Muscle of leg (tissue), 3 donors: ENCODE measurements at regions not wholly inside any gene's neighbourhood (a gene's known extent, or its start where the extent isn't known, plus 50 kb on each side); places are given as distances from the start of the nearest gene placed in this dataset.

Source experiments
- DNase-seq: peaks from one replicate; pipeline ENCODE4 v3.0.0; 2013
- H3K27ac ChIP-seq: one replicate; pipeline ENCODE4 v1.5.1; 2013; ENCODE audit warnings: mild to moderate bottlenecking, low read length, control low read depth
- H3K27me3 ChIP-seq: one replicate; pipeline ENCODE4 v1.6.1; 2013; ENCODE audit warnings: low read length; ENCODE audit not compliant: control insufficient read depth, insufficient read depth
- H3K36me3 ChIP-seq: one replicate; pipeline ENCODE4 v1.6.1; 2013; ENCODE audit warnings: low read length; ENCODE audit not compliant: control insufficient read depth, insufficient read depth
- H3K4me1 ChIP-seq: one replicate; pipeline ENCODE4 v1.6.1; 2013; ENCODE audit warnings: low read length; ENCODE audit not compliant: control insufficient read depth, insufficient read depth
- H3K4me3 ChIP-seq: one replicate; pipeline ENCODE4 v1.5.1; 2013; ENCODE audit warnings: low read length, control low read depth
- H3K9me3 ChIP-seq: replicated peaks from 2 replicates; pipeline ENCODE4 v1.6.1; 2013; ENCODE audit warnings: low read depth, low read length; ENCODE audit not compliant: control insufficient read depth
- WGBS: methylation state at CpG from one replicate; pipeline ENCODE4 v1.1.5; 2013; ENCODE audit warnings: missing lambda C conversion rate; ENCODE audit not compliant: insufficient coverage; 5-methylcytosine and 5-hydroxymethylcytosine counted together

DNA sequence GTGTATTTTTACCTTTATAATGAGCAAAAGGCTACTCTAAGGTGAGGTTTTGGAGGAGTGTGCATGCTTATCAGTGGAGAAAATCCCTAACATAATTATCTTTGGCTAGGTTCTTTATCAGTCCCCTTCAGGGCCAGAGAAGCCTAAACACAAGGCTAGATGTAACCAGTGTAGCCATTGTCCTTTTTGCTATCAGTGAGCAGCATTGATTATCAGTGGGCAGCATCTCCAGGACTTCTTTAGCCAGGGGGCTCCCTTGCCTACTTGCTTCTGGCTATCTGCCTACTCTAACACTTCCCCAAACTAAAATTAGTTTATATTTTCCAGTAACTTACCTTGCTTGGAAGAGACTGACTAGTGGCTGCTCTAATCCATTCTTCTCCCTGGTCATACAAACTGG, 595.6 kb downstream of the TRAM1L1 start:
- no peaks in the 10 kb centered on the region for H3K9me3 ChIP-seq
- H3K27me3 ChIP-seq: no peaks in the 10 kb centered on the region

DNA sequence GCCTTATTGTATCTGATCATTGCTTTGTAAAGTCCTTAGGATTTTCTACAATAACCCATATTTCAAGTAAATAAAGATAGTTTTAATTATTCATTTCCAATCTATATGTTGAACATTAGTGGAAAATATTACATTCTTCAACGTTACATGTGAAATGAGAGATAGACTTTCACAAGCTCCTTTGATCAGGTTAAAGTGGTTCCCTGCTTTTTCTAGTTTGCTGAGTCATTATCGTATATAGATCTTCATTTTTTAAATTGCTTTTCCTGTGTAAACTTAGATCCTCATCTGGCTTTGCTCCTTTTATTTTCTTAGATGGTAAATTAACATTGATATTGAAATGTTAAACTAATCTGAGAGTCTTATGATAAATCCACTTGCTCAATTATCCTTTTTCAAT, 599.0 kb downstream of the TRAM1L1 start:
- DNase-seq: no peak
- Histone ChIP-seq H3K4me1 (no peaks in the 10 kb centered on the region), H3K27me3 (no peaks in the 10 kb centered on the region), H3K4me3 (no peak overlapping the region), H3K27ac (no peak overlapping the region), H3K36me3 (no peaks in the 10 kb centered on the region), H3K9me3 (no peaks in the 10 kb centered on the region)
- no CpG with 5 or more reads among the region's 2 CpGs for WGBS

More for the DNA sequence above, 595.6 kb downstream of the TRAM1L1 start:
- Histone ChIP-seq H3K36me3 (no peaks in the 10 kb centered on the region), H3K4me3 (no peak overlapping the region), H3K4me1 (no peaks in the 10 kb centered on the region), H3K27ac (no peak overlapping the region)
- DNase-seq: no peak

DNA sequence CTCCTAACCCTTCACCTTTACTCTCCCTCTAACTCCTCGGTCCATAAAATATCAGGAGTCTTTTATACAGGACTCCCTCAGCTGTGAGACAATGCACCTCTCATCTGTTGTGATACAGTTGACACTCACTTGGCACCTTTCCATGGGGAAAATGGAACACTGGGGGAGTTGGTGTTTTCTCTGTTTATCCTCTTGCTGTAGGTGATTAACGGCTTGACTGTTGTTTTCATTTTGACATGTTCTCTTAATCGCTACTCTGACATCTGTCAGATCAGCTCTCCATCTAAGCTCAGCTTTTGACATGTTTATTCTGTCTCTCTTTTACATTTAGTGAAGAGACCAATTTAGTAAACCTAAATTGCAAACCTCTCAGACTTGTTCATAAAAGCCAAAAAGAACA, 604.8 kb downstream of the TRAM1L1 start:
- no peak for DNase-seq

DNA sequence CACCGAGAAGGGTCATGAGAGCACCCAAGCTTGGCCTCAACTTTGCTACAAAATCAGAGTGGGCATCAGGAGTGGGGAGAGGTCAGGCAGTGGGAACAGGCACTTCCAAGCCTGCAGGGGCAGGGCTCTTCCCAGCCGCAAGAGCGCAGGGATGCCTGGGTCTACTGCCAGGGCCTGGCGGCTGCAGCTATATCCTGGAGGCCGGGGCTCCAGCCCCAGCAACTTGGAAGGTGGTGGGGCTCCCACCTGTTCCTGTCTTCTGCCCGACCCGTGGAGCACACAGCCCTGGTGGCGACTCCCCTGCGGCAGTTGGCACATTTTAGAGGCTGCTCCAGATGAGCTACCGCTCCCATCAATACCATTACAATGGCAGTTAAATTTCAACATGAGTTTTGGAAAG, 607.0 kb downstream of the TRAM1L1 start:
- H3K9me3 ChIP-seq: peaks cover 7% of the 10 kb centered on the region
- no peaks in the 10 kb centered on the region for H3K4me1 ChIP-seq
- H3K36me3 ChIP-seq: no peaks in the 10 kb centered on the region
- no peak for DNase-seq
- H3K27me3 ChIP-seq: no peaks in the 10 kb centered on the region
- no peak overlapping the region for H3K4me3 ChIP-seq
- 97% methylated on average over 8 of the region's 10 CpGs for WGBS
- H3K27ac ChIP-seq: no peak overlapping the region

More for the DNA sequence above, 604.8 kb downstream of the TRAM1L1 start:
- Histone ChIP-seq H3K9me3 (peaks cover 7% of the 10 kb centered on the region), H3K27ac (no peak overlapping the region), H3K27me3 (no peaks in the 10 kb centered on the region), H3K4me3 (no peak overlapping the region), H3K36me3 (no peaks in the 10 kb centered on the region), H3K4me1 (no peaks in the 10 kb centered on the region)
- no CpG with 5 or more reads among the region's 3 CpGs for WGBS

DNA sequence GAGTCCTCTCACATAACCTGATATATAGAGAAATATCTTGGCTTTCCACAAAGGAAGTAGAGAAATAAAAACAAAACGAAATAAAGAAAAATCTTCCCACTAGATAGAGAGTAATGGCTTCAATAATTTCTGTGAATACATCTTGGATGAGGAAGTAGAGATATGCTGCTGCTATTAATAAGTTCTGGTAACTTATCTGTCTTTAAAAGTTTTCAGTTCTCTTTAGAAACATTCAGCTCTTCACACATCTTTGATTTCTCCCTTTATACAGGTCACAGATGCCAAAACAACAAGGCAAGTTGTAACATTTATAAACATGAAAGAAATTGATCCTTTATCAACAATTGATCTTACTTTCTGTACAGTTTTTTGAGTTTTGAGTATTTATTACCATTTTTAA, 615.8 kb downstream of the TRAM1L1 start:
- Histone ChIP-seq H3K27ac (no peak overlapping the region), H3K4me1 (no peaks in the 10 kb centered on the region), H3K27me3 (no peaks in the 10 kb centered on the region), H3K9me3 (no peaks in the 10 kb centered on the region), H3K36me3 (no peaks in the 10 kb centered on the region), H3K4me3 (no peak overlapping the region)
- no peak for DNase-seq
- no CpG with 5 or more reads among the region's 1 CpG for WGBS

DNA sequence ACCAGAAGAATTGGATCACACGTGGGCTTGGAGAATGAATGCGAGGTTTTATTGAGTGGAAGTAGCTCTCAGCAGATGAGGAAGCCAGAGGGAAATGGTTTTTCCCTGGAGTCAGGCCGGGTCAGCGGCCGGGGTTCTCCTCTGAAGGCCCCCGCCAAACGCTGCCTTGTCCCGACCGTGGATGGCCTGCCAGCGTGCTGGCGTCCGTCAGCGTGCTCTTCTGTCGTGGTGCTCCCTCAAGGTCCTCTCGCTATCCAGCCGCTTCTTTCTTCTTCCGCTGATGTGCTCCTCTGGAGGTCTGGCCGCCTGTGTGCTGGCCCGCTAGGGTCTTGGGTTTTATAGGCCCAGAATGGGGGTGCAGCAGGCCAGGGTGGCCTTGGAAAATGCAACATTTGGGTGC, 632.2 kb downstream of the TRAM1L1 start:
- Histone ChIP-seq H3K36me3 (no peaks in the 10 kb centered on the region), H3K9me3 (no peaks in the 10 kb centered on the region), H3K4me1 (no peaks in the 10 kb centered on the region), H3K27me3 (no peaks in the 10 kb centered on the region), H3K27ac (no peak overlapping the region), H3K4me3 (no peak overlapping the region)
- WGBS: 89% methylated on average over 17 of the region's 19 CpGs
- no peak for DNase-seq

DNA sequence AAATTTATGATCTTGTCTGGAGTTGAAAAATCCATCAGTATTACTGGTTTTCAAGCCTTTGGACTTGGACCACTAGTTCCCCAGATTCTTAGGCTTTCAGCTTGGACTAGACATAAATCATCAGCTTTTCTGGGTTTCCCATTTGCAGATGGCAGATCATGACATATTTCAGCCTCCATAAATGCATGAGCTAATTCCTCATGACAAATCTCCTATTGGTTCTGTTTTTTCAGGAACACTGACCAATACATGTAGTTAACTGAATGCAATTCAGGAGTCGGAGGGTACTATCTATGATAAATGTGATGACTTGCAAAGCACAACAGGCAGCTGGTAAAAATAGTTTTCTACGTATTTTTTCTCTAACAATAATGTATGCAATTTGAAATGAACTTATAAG, 635.6 kb downstream of the TRAM1L1 start:
- Histone ChIP-seq H3K4me1 (no peaks in the 10 kb centered on the region), H3K27ac (no peak overlapping the region), H3K4me3 (no peak overlapping the region), H3K36me3 (no peaks in the 10 kb centered on the region), H3K27me3 (no peaks in the 10 kb centered on the region), H3K9me3 (no peaks in the 10 kb centered on the region)
- no peak for DNase-seq
- WGBS: no CpG with 5 or more reads among the region's 2 CpGs

DNA sequence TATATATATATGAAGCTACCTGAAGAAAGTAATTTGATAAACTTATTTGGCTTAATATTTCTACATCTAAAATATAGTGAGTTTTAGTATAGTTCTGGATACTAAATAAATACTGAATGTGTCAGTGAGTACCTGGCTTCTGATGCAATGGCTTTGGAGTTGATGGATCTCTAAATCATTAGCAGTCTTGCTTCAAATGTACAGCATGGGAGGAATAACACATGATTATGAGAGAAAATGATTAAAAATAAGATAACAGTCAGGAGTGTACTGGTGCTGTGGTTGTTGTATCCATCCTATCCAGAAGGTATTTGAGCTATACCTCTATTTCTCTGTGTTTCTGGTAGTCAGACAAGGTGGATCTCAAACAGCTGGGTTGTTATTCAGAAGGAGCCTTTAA, 641.3 kb downstream of the TRAM1L1 start:
- DNase-seq: no peak
- Histone ChIP-seq H3K4me1 (no peaks in the 10 kb centered on the region), H3K27ac (no peak overlapping the region)

DNA sequence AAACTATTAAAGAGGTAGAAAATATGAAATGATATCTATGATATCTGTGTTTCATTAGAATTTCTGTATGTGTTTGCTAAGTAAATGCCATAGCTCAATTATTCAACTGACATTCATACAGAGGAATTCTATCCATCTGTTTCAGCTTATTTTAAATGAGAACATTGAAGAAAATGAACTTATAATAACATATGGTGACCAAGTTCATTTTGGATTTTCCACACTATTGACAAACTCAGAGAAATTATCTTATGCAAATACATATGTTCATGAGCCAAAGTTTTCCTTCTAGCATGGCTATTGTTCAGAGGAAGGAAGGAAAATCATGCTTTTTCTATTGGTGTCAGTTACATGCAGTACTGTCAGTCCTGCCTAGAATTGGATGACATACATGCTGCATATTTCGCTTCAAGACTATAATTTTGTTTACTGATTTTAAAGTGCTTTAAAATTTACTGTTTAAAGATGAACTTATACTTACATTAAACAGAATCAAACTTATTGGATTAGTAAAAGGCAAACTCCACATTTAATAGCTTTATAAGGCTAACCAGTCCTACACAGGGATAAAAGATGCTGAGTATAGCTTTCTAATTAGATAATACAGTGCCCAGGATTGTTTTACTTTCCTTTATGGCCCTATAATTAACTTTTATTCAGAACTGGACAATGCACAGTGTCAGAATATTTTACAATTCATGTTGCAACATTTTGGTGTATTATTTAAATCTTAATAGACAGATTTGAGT, 646.2 kb downstream of the TRAM1L1 start:
- Histone ChIP-seq H3K36me3 (no peaks in the 10 kb centered on the region), H3K27ac (no peak overlapping the region), H3K9me3 (no peaks in the 10 kb centered on the region), H3K4me3 (no peak overlapping the region), H3K27me3 (no peaks in the 10 kb centered on the region), H3K4me1 (no peaks in the 10 kb centered on the region)
- WGBS: no CpG with 5 or more reads among the region's 1 CpG
- peak; percentile 0 for DNase-seq

More for the DNA sequence above, 641.3 kb downstream of the TRAM1L1 start:
- H3K4me3 ChIP-seq: no peak overlapping the region
- no peaks in the 10 kb centered on the region for H3K36me3 ChIP-seq
- H3K9me3 ChIP-seq: no peaks in the 10 kb centered on the region
- no peaks in the 10 kb centered on the region for H3K27me3 ChIP-seq

DNA sequence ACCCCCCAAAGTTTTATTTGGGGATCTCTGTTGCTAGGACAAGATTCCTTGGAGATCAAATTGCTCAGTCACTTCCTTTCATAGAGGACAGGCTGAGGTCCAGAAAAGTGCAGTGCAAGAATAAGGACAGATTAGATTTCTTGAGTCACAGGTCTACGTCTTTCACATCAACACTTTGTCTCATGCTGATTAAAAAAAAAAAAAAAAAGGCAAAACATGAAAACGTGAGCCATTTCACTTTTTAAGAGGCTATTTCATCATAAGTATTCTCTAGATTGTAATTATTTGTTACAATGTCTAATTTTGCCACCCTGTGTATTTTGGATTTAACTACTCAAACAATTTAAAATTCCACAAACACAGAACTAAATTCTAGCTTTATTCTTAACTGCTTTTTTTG, 647.0 kb downstream of the TRAM1L1 start:
- peak; percentile 0 for DNase-seq

DNA sequence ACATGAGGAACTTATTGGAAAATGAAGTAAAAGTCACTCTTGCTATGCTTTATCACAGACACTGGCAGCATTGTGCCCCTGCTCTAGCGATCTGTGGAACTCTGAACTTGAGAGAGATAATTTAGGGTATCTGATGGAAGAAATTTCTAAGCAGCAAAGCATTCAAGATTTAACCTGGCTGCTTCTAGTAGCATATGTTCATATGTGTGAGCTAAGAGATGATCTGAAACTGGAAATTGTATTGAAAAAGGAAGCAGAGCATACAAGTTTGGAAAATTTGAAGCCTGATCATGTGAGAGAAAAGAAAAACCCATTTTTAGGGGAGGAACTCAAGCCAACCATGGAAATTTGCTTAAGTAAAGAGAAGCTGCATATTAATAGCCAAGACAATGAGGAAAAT, 657.7 kb downstream of the TRAM1L1 start:
- no peaks in the 10 kb centered on the region for H3K4me1 ChIP-seq
- peaks cover 18% of the 10 kb centered on the region for H3K9me3 ChIP-seq
- H3K4me3 ChIP-seq: no peak overlapping the region
- no CpG with 5 or more reads among the region's 1 CpG for WGBS
- no peak overlapping the region for H3K27ac ChIP-seq
- no peaks in the 10 kb centered on the region for H3K27me3 ChIP-seq
- no peak for DNase-seq
- H3K36me3 ChIP-seq: no peaks in the 10 kb centered on the region

More for the DNA sequence above, 647.0 kb downstream of the TRAM1L1 start:
- no peak overlapping the region for H3K4me3 ChIP-seq
- H3K27ac ChIP-seq: no peak overlapping the region
- H3K27me3 ChIP-seq: no peaks in the 10 kb centered on the region
- H3K9me3 ChIP-seq: no peaks in the 10 kb centered on the region
- H3K4me1 ChIP-seq: no peaks in the 10 kb centered on the region
- H3K36me3 ChIP-seq: no peaks in the 10 kb centered on the region
- 33% methylated on average over 1 of the region's 2 CpGs for WGBS
